Fibroblast of lung (primary cell): ENCODE measurements at regions not wholly inside any gene's neighbourhood (a gene's known extent, or its start where the extent isn't known, plus 50 kb on each side); places are given as distances from the start of the nearest gene placed in this dataset.

ENCODE experiments used
- EZH2 ChIP-seq: IDR thresholded peaks from 2 replicates; pipeline ENCODE4 v1.5.1; 2012; ENCODE audit warnings: low read length, control low read depth, mild to moderate bottlenecking; ENCODE audit errors: missing control alignments
- TF ChIP-seq, protein P1 (sequence below), 2 donors: IDR thresholded peaks in 1 of 2; conservative IDR thresholded peaks in 1 of 2; 1 replicate in 1 of 2; 2 replicates in 1 of 2; pipeline ENCODE4 v1.5.1; 2011 to 2012; ENCODE audit warnings: low read length in 2 of 2, control low read depth in 1 of 2, inconsistent platforms in 1 of 2, low read depth in 1 of 2, mild to moderate bottlenecking in 1 of 2

DNA sequence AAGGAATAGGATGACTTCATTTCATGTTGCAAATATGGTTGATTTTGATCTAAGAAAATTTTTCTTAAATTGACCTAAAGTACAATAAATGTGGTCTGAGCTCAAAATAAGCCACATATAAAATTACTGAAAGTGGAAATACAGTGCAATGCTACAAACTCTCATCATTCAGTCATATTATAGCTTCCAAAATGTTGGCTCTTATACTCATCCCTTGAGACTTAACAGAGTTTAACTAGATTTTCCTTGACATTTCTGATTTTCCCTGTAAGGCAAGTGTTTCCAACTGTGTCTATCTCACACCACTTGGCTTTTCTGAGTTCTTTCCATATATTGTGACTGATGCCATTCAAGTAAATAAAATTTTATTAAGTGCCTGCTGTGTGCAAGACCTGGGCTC, 123.7 kb upstream of the NTF3 start:
- TF ChIP-seq, protein P1, sequence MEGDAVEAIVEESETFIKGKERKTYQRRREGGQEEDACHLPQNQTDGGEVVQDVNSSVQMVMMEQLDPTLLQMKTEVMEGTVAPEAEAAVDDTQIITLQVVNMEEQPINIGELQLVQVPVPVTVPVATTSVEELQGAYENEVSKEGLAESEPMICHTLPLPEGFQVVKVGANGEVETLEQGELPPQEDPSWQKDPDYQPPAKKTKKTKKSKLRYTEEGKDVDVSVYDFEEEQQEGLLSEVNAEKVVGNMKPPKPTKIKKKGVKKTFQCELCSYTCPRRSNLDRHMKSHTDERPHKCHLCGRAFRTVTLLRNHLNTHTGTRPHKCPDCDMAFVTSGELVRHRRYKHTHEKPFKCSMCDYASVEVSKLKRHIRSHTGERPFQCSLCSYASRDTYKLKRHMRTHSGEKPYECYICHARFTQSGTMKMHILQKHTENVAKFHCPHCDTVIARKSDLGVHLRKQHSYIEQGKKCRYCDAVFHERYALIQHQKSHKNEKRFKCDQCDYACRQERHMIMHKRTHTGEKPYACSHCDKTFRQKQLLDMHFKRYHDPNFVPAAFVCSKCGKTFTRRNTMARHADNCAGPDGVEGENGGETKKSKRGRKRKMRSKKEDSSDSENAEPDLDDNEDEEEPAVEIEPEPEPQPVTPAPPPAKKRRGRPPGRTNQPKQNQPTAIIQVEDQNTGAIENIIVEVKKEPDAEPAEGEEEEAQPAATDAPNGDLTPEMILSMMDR (conservative IDR thresholded peaks at IDR 0.05 in 1 of 2, IDR thresholded peaks at IDR 0.05 in 1 of 2; ENCODE audit: low read depth in 1 of 2, low read length in 2 of 2), result no peak
- TF ChIP-seq EZH2, result no peak
